Common myeloid progenitor, CD34-positive (primary cell): ENCODE measurements at regions not wholly inside any gene's neighbourhood (a gene's known extent, or its start where the extent isn't known, plus 50 kb on each side); places are given as distances from the start of the nearest gene placed in this dataset.

Experiments used
- CTCF ChIA-PET: fragments of 350-600 bp; sonication (Branson Sonifier 250); formaldehyde crosslinking; loops from one replicate; lab custom pipeline; 2021; ENCODE audit warnings: antibody characterized with exemption; lab: Charles Lee
- POLR2A ChIA-PET: fragments of 350-600 bp; sonication (Branson Sonifier 250); formaldehyde crosslinking; loops from one replicate; lab custom pipeline; 2021; ENCODE audit warnings: antibody characterized with exemption; lab: Charles Lee
- DNase-seq, 3 donors: peaks; one replicate each; pipeline versions ENCODE4 v3.0.0 to v3.0.0-alpha.2; 2013
- H3K27ac ChIP-seq, 2 experiments: 1 replicate in 1 of 2; 2 replicates in 1 of 2; pipeline ENCODE4 v1.7.0; 2013; ENCODE audit warnings: inconsistent platforms in 2 of 2, low read length in 2 of 2, mild to moderate bottlenecking in 2 of 2, low read depth in 1 of 2, moderate library complexity in 1 of 2; ENCODE audit not compliant: severe bottlenecking in 2 of 2, insufficient read depth in 1 of 2, poor library complexity in 1 of 2
- H3K27me3 ChIP-seq, 5 experiments: replicated peaks in 2 of 5; 1 replicate in 3 of 5; 2 replicates in 2 of 5; pipeline versions ENCODE4 v1.6.1 to v1.7.0; 2013; ENCODE audit warnings: low read length in 4 of 5, mild to moderate bottlenecking in 2 of 5, moderate library complexity in 2 of 5, inconsistent platforms in 1 of 5; ENCODE audit not compliant: insufficient read depth in 5 of 5, control insufficient read depth in 4 of 5
- H3K36me3 ChIP-seq, 4 experiments: 1 replicate in 2 of 4; 2 replicates in 2 of 4; pipeline versions ENCODE4 v1.6.1 to v1.7.0; 2013; ENCODE audit warnings: low read length in 3 of 4, control low read depth in 1 of 4, mild to moderate bottlenecking in 1 of 4; ENCODE audit not compliant: control insufficient read depth in 4 of 4, insufficient read depth in 4 of 4
- H3K4me1 ChIP-seq, 4 experiments: 1 replicate in 3 of 4; 2 replicates in 1 of 4; pipeline versions ENCODE4 v1.6.1 to v1.7.1; 2013; ENCODE audit warnings: low read length in 3 of 4, mild to moderate bottlenecking in 3 of 4, control low read depth in 1 of 4, inconsistent platforms in 1 of 4, moderate library complexity in 1 of 4; ENCODE audit not compliant: control insufficient read depth in 4 of 4, insufficient read depth in 4 of 4; ENCODE audit errors: control extremely low read depth in 1 of 4
- H3K4me3 ChIP-seq, 7 experiments: 1 replicate in 4 of 7; 2 replicates in 3 of 7; pipeline versions ENCODE4 v1.5.1 to v1.7.0; 2013; ENCODE audit warnings: mild to moderate bottlenecking in 7 of 7, low read length in 6 of 7, moderate library complexity in 6 of 7, inconsistent platforms in 2 of 7, low read depth in 2 of 7, control low read depth in 1 of 7; ENCODE audit not compliant: insufficient read depth in 4 of 7, control insufficient read depth in 1 of 7; ENCODE audit errors: extremely low read depth in 1 of 7
- H3K9me3 ChIP-seq, 5 experiments: 1 replicate in 4 of 5; 2 replicates in 1 of 5; pipeline versions ENCODE4 v1.6.1 to v1.7.1; 2013; ENCODE audit warnings: low read length in 4 of 5, mild to moderate bottlenecking in 2 of 5, inconsistent platforms in 1 of 5, low read depth in 1 of 5, moderate library complexity in 1 of 5; ENCODE audit not compliant: control insufficient read depth in 4 of 5, insufficient read depth in 2 of 5; ENCODE audit errors: control extremely low read depth in 1 of 5
- WGBS: methylation state at CpG from one replicate; pipeline ENCODE4 v1.1.5; 2013; ENCODE audit not compliant: insufficient coverage; 5-methylcytosine and 5-hydroxymethylcytosine counted together

DNA sequence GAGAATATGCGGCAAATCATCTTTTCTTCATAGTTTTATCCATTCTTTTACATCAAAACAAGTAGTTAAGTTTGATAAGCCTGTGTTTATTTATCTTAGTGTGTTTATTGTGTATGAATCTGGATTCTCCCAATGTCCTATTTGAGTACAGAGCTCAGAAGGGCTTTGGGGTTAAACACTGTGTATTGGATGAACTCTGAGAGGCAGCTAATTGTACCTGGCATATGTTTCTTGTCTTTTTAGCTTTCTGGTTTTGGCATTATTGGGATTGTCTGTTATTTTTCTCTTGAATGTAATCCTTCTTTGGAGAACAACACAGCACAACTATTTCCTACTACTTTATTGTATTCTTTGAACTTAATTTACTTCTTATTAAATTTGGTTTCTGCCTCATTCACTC, 906.9 kb downstream of the ADGRL2 start:
- H3K4me1 ChIP-seq = peaks cover 8 to 40% (median 13%) of the 10 kb centered on the region in 4 experiments
- WGBS = no CpG with 5 or more reads among the region's 1 CpG
- no peaks in the 10 kb centered on the region for H3K27me3 ChIP-seq
- no peak overlapping the region for H3K27ac ChIP-seq
- H3K9me3 ChIP-seq = no peaks in the 10 kb centered on the region
- CTCF ChIA-PET = no interaction called here
- POLR2A ChIA-PET = no interaction called here
- no peak overlapping the region for H3K4me3 ChIP-seq
- DNase-seq = no peak
- H3K36me3 ChIP-seq = no peaks in the 10 kb centered on the region

DNA sequence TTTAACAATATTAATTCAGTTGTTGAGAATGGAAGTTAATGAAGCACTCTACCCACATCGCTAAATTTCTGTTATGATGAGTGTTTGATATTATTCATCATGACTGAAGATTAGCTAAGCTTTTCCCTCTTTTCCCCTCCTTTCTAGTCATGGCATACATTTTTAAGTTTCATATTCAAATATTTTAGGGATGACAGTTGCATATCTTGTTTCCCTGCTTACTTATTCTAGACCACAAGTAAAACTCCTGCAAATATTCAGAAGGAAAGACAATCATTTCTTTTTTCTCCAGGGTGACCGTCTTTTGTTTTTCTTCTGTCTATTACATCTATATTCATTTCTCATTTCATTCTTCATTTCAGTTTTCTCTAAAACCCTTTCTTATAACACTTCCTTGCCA, 906.0 kb downstream of the ADGRL2 start:
- ChIA-PET CTCF (no interaction called here), POLR2A (interaction anchor here (0.9 kb wide), 1 partner anchor 26 kb away, joined by 3 read pairs; no protein-coding TSS in a partner anchor)
- no peak overlapping the region for H3K27ac ChIP-seq
- WGBS = no CpG with 5 or more reads among the region's 2 CpGs
- no peak overlapping the region for H3K4me3 ChIP-seq
- peaks cover 8 to 40% (median 13%) of the 10 kb centered on the region in 4 experiments for H3K4me1 ChIP-seq
- H3K9me3 ChIP-seq = no peaks in the 10 kb centered on the region
- no peaks in the 10 kb centered on the region for H3K36me3 ChIP-seq
- H3K27me3 ChIP-seq = no peaks in the 10 kb centered on the region
- no peak for DNase-seq

DNA sequence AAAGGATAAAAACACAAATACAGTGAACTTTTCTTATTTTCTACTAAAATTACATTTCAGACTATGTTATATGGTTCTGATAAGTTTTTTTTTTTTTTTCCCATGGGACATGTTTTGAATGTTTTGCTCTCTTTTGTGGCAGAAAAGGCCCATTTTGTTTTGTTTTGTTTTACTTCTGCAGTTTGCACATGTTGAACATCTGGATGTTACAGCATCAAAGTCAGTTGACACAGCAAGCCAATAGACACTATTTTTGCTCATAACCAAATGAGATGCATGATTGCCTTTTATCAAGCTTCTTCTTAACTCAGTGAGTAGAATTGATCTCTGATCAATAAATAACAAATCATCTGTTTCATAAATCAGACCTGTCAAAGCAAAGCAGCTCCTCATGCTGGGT, 904.2 kb downstream of the ADGRL2 start:
- Histone ChIP-seq H3K36me3 (no peaks in the 10 kb centered on the region), H3K9me3 (no peaks in the 10 kb centered on the region), H3K4me1 (peaks cover 6 to 28% (median 10%) of the 10 kb centered on the region in 4 experiments), H3K27ac (peak overlapping the region; percentile 23 to 52), H3K4me3 (no peak overlapping the region), H3K27me3 (no peaks in the 10 kb centered on the region)
- ChIA-PET POLR2A (no interaction called here), CTCF (no interaction called here)
- peak in 2 of 3 donors; percentile 35 to 60 for DNase-seq

DNA sequence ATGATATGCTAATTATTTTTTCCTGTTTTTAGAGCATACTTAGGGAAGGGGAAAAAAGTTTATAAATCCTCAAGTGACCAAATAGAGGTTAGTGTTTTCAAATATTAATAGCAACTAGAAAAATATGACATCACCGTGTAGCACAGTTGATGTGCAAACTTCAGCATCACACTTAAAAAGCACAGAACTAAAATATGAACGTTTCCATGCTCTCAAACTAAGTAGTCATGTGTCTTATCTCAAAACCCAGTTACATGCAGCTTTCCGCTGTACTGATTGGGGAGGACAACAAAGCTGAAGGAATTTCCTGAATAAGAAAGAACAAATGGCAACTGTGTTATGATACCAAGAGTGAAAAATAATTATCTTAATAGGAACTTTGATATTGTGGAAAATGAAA, 903.7 kb downstream of the ADGRL2 start:
- ChIA-PET CTCF (no interaction called here), POLR2A (no interaction called here)
- Histone ChIP-seq H3K36me3 (no peaks in the 10 kb centered on the region), H3K4me3 (no peak overlapping the region), H3K27me3 (no peaks in the 10 kb centered on the region), H3K27ac (peak overlapping the region in 1 of 2 experiments; percentile 52), H3K9me3 (no peaks in the 10 kb centered on the region), H3K4me1 (peaks cover 3 to 23% (median 9%) of the 10 kb centered on the region in 4 experiments)
- peak; percentile 61 to 88 (median 76) for DNase-seq
- 0% methylated on average over 1 of the region's 3 CpGs for WGBS

DNA sequence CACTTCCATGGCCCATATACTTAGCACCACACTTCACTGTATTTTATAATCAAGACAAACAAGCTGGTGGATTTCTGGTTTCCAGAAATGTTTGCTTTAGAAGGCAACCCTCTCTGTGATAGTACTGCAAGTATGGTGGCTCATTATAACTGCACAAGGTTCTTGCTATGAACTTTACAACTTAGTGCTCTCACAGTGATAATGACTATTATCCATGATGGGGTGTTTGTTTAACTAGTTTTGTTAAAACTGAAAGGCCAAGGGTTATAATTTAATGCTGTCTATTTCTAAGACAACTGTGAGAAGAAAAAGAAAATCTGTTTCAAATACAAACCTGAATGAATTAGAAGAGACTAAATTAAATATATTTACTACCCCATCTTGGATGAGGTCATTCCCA, 903.2 kb downstream of the ADGRL2 start:
- Histone ChIP-seq H3K4me1 (peaks cover 0 to 20% (median 9%) of the 10 kb centered on the region in 4 experiments), H3K4me3 (no peak overlapping the region), H3K9me3 (no peaks in the 10 kb centered on the region), H3K36me3 (no peaks in the 10 kb centered on the region), H3K27ac (no peak overlapping the region), H3K27me3 (no peaks in the 10 kb centered on the region)
- ChIA-PET POLR2A (no interaction called here), CTCF (no interaction called here)
- no peak for DNase-seq

DNA sequence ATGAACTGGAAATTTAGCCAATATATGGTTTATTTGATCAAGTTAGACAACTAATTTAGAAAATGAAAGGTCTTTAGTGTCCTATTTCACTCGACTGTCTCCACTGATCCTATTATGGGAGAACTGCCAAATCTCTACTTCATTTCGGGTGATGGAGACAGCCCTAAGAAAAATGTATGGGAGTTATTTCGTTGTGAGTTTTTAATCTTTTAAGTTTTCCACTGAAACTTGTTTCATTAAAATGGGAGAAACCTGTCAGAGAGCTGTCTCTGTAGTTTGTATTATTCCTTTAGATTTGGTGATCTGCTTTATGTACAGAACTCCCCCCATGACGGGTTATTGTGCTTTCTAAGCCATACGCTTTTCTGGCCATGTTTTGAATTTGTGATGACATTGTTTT, 899.7 kb downstream of the ADGRL2 start:
- no peak overlapping the region for H3K4me3 ChIP-seq
- peaks cover 0 to 12% (median 7%) of the 10 kb centered on the region in 4 experiments for H3K4me1 ChIP-seq
- POLR2A ChIA-PET = no interaction called here
- DNase-seq = no peak
- no peaks in the 10 kb centered on the region for H3K9me3 ChIP-seq
- WGBS = 100% methylated on average over 2 of the region's 5 CpGs
- CTCF ChIA-PET = no interaction called here
- no peak overlapping the region for H3K27ac ChIP-seq
- no peaks in the 10 kb centered on the region for H3K36me3 ChIP-seq
- no peaks in the 10 kb centered on the region for H3K27me3 ChIP-seq

DNA sequence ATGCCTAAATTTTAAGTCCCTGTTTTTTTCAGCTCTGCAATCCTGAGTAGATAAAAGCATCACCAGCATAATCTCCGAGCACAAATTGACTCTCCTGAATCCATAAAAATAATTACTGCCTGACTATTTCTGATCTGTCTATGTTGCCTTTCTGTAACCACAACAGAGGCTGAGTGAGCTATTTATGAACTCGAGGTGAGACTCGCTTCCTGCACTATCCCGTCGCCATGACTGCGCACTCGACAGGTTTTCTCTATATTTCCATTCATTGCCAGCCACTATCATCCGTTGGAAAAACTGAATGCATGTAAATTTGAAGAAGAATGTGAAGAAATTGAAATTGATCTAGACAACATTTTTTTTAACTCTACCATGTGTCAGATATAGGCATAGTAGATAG, 897.2 kb downstream of the ADGRL2 start:
- H3K27me3 ChIP-seq = no peaks in the 10 kb centered on the region
- peak in 1 of 3 donors; percentile 10 for DNase-seq
- no peaks in the 10 kb centered on the region for H3K9me3 ChIP-seq
- H3K4me3 ChIP-seq = no peak overlapping the region
- POLR2A ChIA-PET = no interaction called here
- no peak overlapping the region for H3K27ac ChIP-seq
- WGBS = 90% methylated on average over 3 of the region's 8 CpGs
- peaks cover 0 to 3% (median 1%) of the 10 kb centered on the region in 4 experiments for H3K4me1 ChIP-seq
- CTCF ChIA-PET = interaction anchor here (0.9 kb wide), 1 partner anchor 9 kb away, joined by 3 read pairs; no protein-coding TSS in a partner anchor
- no peaks in the 10 kb centered on the region for H3K36me3 ChIP-seq
